Astrocyte (in vitro differentiated cells and primary cell): ENCODE measurements at regions not wholly inside any gene's neighbourhood (a gene's known extent, or its start where the extent isn't known, plus 50 kb on each side); places are given as distances from the start of the nearest gene placed in this dataset.

Experiments
- EZH2 ChIP-seq: IDR thresholded peaks from 2 replicates; pipeline ENCODE4 v1.6.1; 2012; ENCODE audit warnings: mild to moderate bottlenecking, low read length, inconsistent platforms; ENCODE audit not compliant: insufficient read depth
- TF ChIP-seq, protein P1 (sequence below): IDR thresholded peaks from 2 replicates; pipeline ENCODE4 v1.5.1; 2011; ENCODE audit warnings: low read depth, mild to moderate bottlenecking, inconsistent platforms, low read length, moderate library complexity; ENCODE audit not compliant: insufficient read depth

DNA sequence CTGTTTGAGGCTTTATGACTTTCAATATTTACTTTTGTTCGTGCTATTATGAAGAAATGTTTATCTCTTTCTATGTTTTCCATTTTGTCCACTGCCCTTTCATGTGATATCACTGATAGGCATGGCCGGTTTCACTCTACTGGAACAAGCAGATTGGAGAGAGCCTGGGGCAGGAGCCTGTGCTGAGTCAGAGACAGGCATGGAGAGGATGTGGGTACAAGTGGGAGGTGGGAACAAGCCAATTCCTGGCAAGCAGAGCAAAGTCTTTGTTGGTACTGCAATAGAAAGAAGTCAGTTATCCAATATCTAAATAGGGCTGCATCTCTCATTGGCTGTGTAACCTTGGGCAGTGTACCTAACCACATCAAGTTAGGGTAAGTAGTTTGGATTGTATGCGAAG, 545.6 kb upstream of the MAP3K7 start:
- TF ChIP-seq, protein P1, sequence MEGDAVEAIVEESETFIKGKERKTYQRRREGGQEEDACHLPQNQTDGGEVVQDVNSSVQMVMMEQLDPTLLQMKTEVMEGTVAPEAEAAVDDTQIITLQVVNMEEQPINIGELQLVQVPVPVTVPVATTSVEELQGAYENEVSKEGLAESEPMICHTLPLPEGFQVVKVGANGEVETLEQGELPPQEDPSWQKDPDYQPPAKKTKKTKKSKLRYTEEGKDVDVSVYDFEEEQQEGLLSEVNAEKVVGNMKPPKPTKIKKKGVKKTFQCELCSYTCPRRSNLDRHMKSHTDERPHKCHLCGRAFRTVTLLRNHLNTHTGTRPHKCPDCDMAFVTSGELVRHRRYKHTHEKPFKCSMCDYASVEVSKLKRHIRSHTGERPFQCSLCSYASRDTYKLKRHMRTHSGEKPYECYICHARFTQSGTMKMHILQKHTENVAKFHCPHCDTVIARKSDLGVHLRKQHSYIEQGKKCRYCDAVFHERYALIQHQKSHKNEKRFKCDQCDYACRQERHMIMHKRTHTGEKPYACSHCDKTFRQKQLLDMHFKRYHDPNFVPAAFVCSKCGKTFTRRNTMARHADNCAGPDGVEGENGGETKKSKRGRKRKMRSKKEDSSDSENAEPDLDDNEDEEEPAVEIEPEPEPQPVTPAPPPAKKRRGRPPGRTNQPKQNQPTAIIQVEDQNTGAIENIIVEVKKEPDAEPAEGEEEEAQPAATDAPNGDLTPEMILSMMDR, result no peak
- TF ChIP-seq EZH2, result no peak
